GM10266 (cell line): ENCODE measurements at regions not wholly inside any gene's neighbourhood (a gene's known extent, or its start where the extent isn't known, plus 50 kb on each side); places are given as distances from the start of the nearest gene placed in this dataset.

Source experiments
- DNase-seq: peaks from one replicate; pipeline ENCODE4 v3.0.0; 2012; ENCODE audit errors: extremely low spot score
- CTCF ChIP-seq: IDR thresholded peaks from 2 replicates; pipeline ENCODE4 v1.5.1; 2012; ENCODE audit warnings: mild to moderate bottlenecking, low read depth; ENCODE audit not compliant: control insufficient read depth, insufficient read depth; ENCODE audit errors: missing control alignments

GRCh38 chr2:189298481-189298880 is 118.9 kb upstream of the COL5A2 start:
- no peak for DNase-seq
- no peak for TF ChIP-seq CTCF

DNA sequence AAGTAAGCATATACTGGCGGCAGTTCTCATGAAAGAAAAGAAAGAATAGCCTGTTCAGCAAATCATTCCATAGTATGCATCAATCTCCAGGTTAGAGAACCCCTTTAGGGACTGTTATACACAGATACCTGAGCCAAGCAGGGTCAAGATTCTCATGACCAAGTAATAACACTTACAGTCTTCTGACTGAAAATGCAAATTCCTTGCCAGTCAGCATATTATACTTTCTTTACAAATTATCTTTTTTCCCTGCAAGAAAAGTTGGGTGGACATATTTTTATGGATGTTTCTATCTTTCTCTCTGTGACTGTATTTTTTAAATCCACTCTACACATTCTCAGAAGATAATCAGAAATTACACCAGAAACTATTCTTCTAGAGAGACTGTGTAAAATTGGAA is 120.4 kb upstream of the COL5A2 start:
- no peak for DNase-seq
- TF ChIP-seq CTCF: no peak

GRCh38 chr2:189300916-189301315 is 121.4 kb upstream of the COL5A2 start:
- no peak for TF ChIP-seq CTCF
- DNase-seq: no peak

DNA sequence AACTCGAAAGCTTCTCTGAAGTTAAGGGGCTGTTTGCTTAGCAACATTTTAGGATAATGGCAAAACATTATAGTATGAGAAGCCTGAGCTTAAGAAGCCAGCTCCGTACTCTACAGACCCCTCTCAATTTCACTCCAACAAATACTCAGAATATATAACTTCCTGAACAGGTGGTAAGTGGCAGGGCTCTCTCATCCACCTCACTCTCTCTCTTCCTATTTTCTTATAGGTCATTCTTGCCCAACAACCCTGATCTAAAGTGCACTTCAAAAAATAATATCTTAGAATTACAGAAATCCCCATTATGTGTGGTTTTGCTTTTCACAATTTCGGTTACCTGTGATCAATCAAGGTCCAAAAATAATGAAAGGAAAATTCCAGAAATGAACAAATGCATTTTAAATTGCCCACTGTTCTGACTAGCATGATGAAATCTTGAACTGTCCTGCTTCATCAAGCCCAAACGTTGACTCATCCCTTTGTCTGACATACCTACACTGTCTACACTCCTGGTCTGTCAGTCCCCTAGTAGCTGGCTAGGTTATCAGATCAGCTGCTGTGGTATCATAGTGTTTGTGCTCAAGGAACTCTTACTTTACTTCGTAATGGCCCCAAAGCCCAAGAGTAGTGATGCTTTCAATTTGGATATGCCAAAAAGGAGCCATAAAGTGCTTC is 122.8 kb upstream of the COL5A2 start:
- no peak for DNase-seq
- no peak for TF ChIP-seq CTCF

GRCh38 chr2:189304360-189304759 is 124.8 kb upstream of the COL5A2 start:
- DNase-seq: no peak
- TF ChIP-seq CTCF: no peak

GRCh38 chr2:189305291-189305943 is 125.9 kb upstream of the COL5A2 start:
- no peak for DNase-seq

GRCh38 chr2:189306525-189306924 is 127.0 kb upstream of the COL5A2 start:
- no peak for TF ChIP-seq CTCF
- DNase-seq: no peak

More at GRCh38 chr2:189305291-189305943, 125.9 kb upstream of the COL5A2 start:
- TF ChIP-seq CTCF: no peak
